ENCODE measurements at regions not wholly inside any gene's neighbourhood (a gene's known extent, or its start where the extent isn't known, plus 50 kb on each side); places are given as distances from the start of the nearest gene placed in this dataset.

DNA sequence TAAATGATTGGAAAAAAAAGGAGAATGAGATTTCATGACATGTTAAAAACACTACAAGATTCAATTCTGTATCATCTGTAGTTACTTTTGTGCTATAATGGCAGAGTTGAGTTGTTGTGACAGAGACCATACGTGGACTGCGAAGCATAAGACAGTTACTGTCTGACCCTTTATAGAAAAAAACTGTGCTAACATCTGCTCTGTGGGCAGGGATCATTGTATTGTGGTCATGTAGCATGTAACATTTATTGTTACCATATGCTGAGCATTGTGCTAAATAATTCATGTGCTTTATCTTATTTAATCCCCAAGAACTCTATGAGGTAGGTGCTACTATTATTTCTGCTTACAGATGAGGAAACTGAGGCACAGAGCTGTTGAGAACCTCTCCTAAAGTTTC, 147.3 kb upstream of the HMHB1 start:
- DNase-seq (ENCODE audit: low spot score) = no peak

- DNase-seq (ENCODE audit: low spot score) = no peak
Measured at GRCh38 chr5:143663872-143664271, 148.1 kb upstream of the HMHB1 start.

DNA sequence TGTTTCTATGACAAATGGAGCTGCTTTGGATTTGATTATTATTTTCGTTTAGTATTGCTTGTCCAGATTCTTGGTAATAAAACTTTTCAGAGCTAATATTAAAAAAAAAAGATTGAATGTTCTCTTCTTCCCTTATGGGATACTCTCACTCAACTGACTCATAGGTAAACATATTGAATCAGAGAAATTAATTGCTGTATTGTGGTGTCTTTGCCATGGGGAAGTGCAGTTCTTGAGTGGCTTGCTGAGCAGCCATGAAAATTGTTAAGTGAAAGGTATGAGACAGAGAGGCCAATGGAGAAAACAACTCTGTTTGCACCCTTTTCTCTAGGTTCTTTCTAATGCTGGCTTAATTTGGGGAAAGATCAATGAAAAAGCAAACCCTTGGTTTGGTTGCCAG, 149.9 kb upstream of the HMHB1 start:
- DNase-seq (ENCODE audit: low spot score) = no peak

GRCh38 chr5:143660625-143661024, 151.3 kb upstream of the HMHB1 start:
- no peak for DNase-seq (ENCODE audit: low spot score)

- DNase-seq (ENCODE audit: low spot score) = no peak
Measured at GRCh38 chr5:143659599-143660238, 152.2 kb upstream of the HMHB1 start.

- no peak for DNase-seq (ENCODE audit: low spot score)
Measured at GRCh38 chr5:143658956-143659355, 153.0 kb upstream of the HMHB1 start.

DNA sequence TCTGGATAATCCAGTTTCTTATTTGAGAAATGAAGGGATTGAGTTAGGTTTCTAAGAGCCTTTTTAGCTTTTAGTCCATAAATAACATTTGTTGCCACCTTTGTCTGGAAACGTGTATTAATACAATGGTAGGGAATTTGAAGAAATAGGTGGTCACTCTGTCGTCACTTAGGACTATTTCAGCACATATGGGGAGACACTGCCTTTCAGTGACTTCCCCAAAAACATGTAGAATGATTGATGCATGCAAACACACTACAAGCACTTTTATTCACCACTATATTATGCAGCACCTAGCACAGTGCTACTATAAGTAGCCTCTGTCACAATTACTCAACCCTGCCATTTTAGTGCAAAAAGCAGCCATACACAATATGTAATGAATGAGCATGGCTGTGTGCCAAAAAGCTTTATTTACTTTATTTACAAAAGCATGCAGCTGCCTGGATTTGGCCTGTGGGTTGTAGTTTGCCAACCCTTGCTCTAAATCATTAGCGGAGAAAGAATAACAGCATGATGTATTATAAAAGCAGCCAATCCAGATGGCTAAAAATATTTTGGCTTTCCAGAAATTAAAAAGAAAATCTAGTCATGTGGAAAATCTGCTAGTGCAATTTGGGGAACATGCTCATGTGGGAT, 154.2 kb upstream of the HMHB1 start:
- no peak for DNase-seq (ENCODE audit: low spot score)

DNA sequence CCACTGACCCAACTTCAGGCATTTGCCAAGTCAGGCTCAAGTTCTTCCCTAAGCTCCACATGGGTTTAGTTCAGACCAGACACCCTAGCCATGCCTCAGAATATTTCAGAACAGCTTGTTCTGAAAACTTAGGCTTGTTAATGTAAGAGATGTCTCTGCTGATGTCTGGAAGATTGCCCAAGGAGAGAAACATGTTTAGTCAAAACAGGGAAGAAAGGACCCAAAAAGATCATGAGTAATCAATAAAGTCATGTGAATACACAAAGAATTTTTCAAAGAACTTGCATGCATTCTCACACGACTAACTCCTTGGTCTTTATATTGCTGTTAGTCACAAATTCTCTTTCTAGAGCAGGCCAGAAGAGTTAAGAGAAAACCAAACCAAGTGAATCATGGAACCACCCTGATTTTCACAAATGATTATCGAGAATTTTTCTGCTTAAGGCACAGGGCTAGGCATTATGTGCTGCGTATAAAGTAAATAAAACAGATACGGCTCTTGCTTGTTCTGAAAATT, 158.1 kb upstream of the HMHB1 start:
- DNase-seq (ENCODE audit: low spot score) = no peak

DNA sequence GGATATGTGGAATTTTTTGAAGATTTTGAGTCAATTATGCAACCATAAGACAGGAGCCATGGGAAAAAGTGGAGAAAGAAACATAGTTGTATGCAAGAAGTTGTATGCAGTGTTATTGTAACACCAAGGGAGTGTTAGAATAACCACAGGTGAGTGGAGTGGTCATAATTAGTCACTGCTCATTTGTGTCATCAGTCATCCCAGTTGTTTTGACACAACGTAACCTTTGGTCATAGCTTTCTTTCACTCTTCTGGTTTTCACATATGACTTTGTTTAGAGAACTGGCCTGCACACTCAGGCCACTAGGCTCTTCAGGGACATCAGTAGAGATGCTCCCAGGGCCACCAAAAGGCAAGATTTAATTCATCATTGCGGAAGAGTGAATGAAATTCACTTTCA, 158.7 kb upstream of the HMHB1 start:
- peak; percentile 13 for DNase-seq (ENCODE audit: low spot score)

DNA sequence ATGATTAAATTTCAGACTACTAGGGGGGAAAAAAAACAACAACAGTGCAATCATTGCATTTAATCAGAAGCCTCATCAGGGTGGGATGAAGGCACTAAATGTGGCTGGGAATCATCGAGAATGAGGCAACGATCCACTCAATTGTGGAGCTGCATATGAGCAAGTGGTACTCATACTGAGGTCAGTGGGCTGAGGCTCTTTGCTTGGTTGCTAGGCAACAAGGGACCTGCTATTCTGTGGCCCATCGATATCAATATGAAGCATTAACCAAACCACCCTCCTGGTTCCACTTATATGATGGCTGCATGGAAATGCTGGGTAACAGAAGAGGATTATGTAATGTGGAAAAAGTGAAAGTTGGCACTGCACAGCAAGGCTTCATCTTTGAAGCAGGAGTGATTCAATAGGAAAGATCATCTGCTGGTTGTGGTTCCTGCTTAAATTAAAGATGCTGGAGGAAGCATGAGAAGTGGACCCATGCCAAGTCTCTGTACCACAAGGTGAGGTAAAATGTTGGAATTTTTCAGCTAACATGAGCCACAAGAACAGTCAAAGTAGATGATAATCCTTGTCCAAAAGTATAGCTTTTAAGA, 159.8 kb upstream of the HMHB1 start:
- no peak for DNase-seq (ENCODE audit: low spot score)

DNA sequence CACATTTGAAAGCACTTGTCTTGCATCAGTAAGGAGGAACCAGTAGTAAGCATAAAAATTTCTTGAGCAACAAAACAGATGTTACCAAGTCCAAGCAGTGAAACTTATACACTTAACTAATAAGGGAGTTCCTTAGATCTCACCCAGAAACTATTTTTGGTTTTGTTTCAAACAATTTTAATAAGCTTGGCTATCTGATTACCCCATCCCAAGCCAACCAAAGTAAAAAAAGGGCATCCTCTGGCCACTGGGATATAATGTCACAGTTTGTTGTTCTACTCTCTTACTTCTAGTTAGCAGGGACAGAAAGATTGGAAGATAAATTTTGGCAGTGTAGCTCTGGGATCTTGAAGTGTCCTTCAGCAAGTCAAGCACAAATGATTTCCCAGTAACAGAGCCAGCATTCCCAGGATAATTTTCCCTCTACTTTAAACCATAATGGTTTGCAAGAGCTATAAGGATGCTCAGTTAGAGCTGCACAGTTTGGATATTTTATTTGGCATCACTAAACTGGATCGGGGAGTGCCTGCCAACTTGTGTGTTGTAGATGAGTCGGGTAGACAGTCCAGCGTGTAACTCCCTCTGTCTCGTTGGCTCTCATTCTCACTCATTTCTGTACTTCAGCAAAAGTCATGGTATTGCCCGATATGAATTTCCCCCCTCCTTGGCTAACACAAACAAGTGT, 161.9 kb upstream of the HMHB1 start:
- no peak for DNase-seq (ENCODE audit: low spot score)

- DNase-seq (ENCODE audit: low spot score) = no peak
Measured at GRCh38 chr5:143648696-143649095, 163.3 kb upstream of the HMHB1 start.

GRCh38 chr5:143646961-143647360, 165.0 kb upstream of the HMHB1 start:
- DNase-seq (ENCODE audit: low spot score) = no peak

DNA sequence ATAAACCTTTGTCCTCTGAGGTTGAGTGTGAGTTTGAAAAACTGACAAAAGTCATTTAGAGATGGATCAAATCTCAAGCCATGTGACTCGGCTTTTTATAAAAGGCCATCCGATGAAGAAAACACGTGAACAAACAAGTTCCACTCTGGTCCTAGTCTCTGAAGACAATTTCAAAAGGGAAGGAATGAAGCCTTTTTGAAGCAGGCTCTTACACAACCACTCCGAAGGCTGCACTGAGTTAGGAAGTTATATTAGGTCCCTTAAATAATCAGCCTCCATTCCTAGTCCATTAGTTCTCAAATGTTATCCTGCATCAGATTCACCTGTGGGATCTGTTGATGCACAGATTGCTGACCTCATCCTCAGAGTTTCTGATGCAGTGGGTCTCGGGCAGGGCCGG, 166.6 kb upstream of the HMHB1 start:
- DNase-seq (ENCODE audit: low spot score) = no peak

- DNase-seq (ENCODE audit: low spot score) = no peak
Measured at GRCh38 chr5:143644727-143645126, 167.2 kb upstream of the HMHB1 start.

- no peak for DNase-seq (ENCODE audit: low spot score)
Measured at GRCh38 chr5:143642791-143643190, 169.2 kb upstream of the HMHB1 start.

- DNase-seq (ENCODE audit: low spot score) = no peak
Measured at GRCh38 chr5:143641549-143642355, 170.2 kb upstream of the HMHB1 start.

DNA sequence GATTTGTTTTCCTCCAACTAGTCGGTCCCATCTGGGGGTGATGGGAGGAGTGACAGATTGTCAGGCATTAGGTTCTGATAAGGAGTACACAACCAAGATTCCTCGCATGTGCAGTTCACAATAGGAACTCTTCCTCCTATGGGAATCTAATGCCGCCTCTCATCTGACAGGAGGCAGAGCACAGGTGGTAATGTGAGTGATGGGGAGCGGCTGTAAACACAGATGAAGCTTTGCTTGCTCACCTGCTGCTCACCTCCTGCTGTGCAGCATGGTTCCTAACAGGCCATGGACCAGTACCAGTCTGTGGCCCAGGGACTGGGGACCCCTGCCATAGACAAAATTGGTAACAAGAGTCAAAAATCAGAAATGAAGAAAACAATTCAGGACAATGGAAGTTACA, 173.3 kb upstream of the HMHB1 start:
- DNase-seq (ENCODE audit: low spot score) = no peak

GRCh38 chr5:143636931-143637528, 174.9 kb upstream of the HMHB1 start:
- no peak for DNase-seq (ENCODE audit: low spot score)

DNA sequence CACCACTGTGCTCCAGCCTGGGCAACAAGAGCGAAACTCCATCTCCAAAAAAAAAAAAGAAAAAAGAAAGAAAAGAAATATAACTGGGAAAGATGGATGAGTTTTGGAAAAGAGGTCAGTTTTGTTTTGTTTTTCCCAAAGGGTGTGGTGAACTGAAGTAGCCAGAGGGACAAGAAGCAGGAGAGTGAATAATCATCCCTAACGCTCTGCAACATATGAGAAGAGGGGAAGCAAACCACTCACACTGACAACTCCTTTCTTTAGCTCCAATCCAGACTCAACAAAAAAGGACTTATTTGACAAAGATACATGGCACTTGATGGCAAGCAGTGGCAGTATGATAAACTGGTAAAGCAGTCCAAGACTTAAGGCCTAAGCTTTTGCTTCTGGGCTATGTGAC, 176.1 kb upstream of the HMHB1 start:
- DNase-seq (ENCODE audit: low spot score) = no peak

- DNase-seq (ENCODE audit: low spot score) = peak; percentile 23
Measured at GRCh38 chr5:143635146-143635752, 176.7 kb upstream of the HMHB1 start.
